ENCODE measurements at regions not wholly inside any gene's neighbourhood (a gene's known extent, or its start where the extent isn't known, plus 50 kb on each side); places are given as distances from the start of the nearest gene placed in this dataset.

DNA sequence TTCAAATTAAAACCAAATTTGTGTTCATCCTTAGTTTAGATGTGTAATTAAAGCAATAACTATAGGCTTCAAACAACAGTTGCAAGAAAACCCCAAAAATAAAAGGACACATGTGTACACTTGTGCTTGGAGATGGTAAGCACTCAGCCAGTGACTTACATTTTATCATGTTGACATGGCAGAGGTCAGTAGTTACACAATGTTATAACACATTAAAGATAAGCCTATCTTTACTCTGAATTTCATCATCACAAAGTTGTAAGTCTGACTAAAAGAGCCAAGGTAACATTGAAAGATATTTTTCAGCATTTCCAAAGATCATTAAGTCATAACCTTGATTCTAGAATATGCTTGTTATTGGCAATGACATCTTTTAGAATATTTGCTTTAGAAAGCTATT lies 98.5 kb upstream of the PNPLA4 start:
- Histone ChIP-seq H2BK120ac (ENCODE audit: low read depth, low read length) (no peak overlapping the region), H3K79me1 (ENCODE audit: low read length) (no peaks in the 10 kb centered on the region), H3K9ac (ENCODE audit: low read length) (no peak overlapping the region), H3K36me3 (ENCODE audit: control insufficient read depth, insufficient read depth, low read length) (no peaks in the 10 kb centered on the region), H2AK5ac (ENCODE audit: low read length) (no peak overlapping the region), H3K4me2 (ENCODE audit: low read length) (no peak overlapping the region), H3K27ac (ENCODE audit: low read depth, low read length) (no peak overlapping the region), H4K5ac (ENCODE audit: low read length) (no peak overlapping the region), H3K23ac (ENCODE audit: low read length) (no peak overlapping the region), H2BK15ac (replicated peaks; ENCODE audit: low read depth) (no peak overlapping the region), H3K4me1 (ENCODE audit: control insufficient read depth, low read depth, low read length) (no peaks in the 10 kb centered on the region), H3K18ac (ENCODE audit: low read length) (no peak overlapping the region), H2BK5ac (ENCODE audit: low read length) (no peak overlapping the region), H3K4me3 (ENCODE audit: low read length) (no peak overlapping the region), H3K4ac (ENCODE audit: low read depth, low read length) (no peak overlapping the region), H3K79me2 (ENCODE audit: control insufficient read depth, insufficient read depth, low read length) (no peaks in the 10 kb centered on the region), H3K27me3 (ENCODE audit: insufficient read depth, low read length, poor library complexity) (no peaks in the 10 kb centered on the region), H4K8ac (ENCODE audit: low read depth, low read length) (no peak overlapping the region), H3K56ac (ENCODE audit: low read length) (no peak overlapping the region)
- DNase-seq, result no peak

DNA sequence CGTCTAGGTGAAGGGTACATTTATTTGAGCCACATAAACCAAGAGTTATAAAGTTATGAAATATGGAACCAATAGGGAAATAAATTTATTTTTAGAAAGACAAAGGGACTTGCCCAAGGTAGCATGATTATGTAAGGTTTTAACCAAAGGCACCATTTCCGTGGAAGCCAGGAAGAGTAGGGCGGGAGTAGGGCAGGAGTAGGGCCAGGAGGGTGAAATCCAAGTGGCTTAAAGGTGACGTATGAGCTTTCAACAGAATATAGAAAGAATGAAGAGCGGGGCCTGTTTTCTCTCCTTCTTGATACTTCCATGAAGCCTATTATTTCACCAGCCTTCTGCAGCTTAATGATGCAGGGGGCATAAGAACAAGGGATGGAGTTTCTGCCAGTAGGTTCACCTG lies 91.7 kb upstream of the PNPLA4 start:
- H3K79me2 ChIP-seq (ENCODE audit: control insufficient read depth, insufficient read depth, low read length), result no peaks in the 10 kb centered on the region
- no peak overlapping the region for H3K9ac ChIP-seq (ENCODE audit: low read length)
- no peaks in the 10 kb centered on the region for H3K79me1 ChIP-seq (ENCODE audit: low read length)
- H2BK120ac ChIP-seq (ENCODE audit: low read depth, low read length), result no peak overlapping the region
- H3K4me3 ChIP-seq (ENCODE audit: low read length), result no peak overlapping the region
- no peak overlapping the region for H3K4me2 ChIP-seq (ENCODE audit: low read length)
- H3K36me3 ChIP-seq (ENCODE audit: control insufficient read depth, insufficient read depth, low read length), result no peaks in the 10 kb centered on the region
- no peak overlapping the region for H3K18ac ChIP-seq (ENCODE audit: low read length)
- DNase-seq, result no peak
- no peak overlapping the region for H2AK5ac ChIP-seq (ENCODE audit: low read length)
- no peak overlapping the region for H3K56ac ChIP-seq (ENCODE audit: low read length)
- H3K4me1 ChIP-seq (ENCODE audit: control insufficient read depth, low read depth, low read length), result no peaks in the 10 kb centered on the region
- no peak overlapping the region for H4K5ac ChIP-seq (ENCODE audit: low read length)
- no peak overlapping the region for H2BK15ac ChIP-seq (replicated peaks; ENCODE audit: low read depth)
- H3K27me3 ChIP-seq (ENCODE audit: insufficient read depth, low read length, poor library complexity), result no peaks in the 10 kb centered on the region
- H3K27ac ChIP-seq (ENCODE audit: low read depth, low read length), result no peak overlapping the region
- H4K8ac ChIP-seq (ENCODE audit: low read depth, low read length), result no peak overlapping the region
- no CpG with 5 or more reads among the region's 5 CpGs for WGBS (ENCODE audit: extremely low coverage, insufficient coverage, low lambda C conversion rate)
- H3K23ac ChIP-seq (ENCODE audit: low read length), result no peak overlapping the region
- no peak overlapping the region for H2BK5ac ChIP-seq (ENCODE audit: low read length)
- no peak overlapping the region for H3K4ac ChIP-seq (ENCODE audit: low read depth, low read length)

GRCh38 chrX:8010105-8010504 lies 82.9 kb upstream of the PNPLA4 start:
- no peaks in the 10 kb centered on the region for H3K4me1 ChIP-seq (ENCODE audit: control insufficient read depth, low read depth, low read length)
- no peak overlapping the region for H3K18ac ChIP-seq (ENCODE audit: low read length)
- no peak overlapping the region for H2BK15ac ChIP-seq (replicated peaks; ENCODE audit: low read depth)
- no peak overlapping the region for H2BK120ac ChIP-seq (ENCODE audit: low read depth, low read length)
- no peaks in the 10 kb centered on the region for H3K36me3 ChIP-seq (ENCODE audit: control insufficient read depth, insufficient read depth, low read length)
- no peak overlapping the region for H4K5ac ChIP-seq (ENCODE audit: low read length)
- no peak overlapping the region for H3K4me2 ChIP-seq (ENCODE audit: low read length)
- H3K79me2 ChIP-seq (ENCODE audit: control insufficient read depth, insufficient read depth, low read length), result no peaks in the 10 kb centered on the region
- no peaks in the 10 kb centered on the region for H3K27me3 ChIP-seq (ENCODE audit: insufficient read depth, low read length, poor library complexity)
- H3K23ac ChIP-seq (ENCODE audit: low read length), result no peak overlapping the region
- no peak overlapping the region for H3K4me3 ChIP-seq (ENCODE audit: low read length)
- no peaks in the 10 kb centered on the region for H3K79me1 ChIP-seq (ENCODE audit: low read length)
- no peak overlapping the region for H2BK5ac ChIP-seq (ENCODE audit: low read length)
- no peak overlapping the region for H3K56ac ChIP-seq (ENCODE audit: low read length)
- WGBS (ENCODE audit: extremely low coverage, insufficient coverage, low lambda C conversion rate), result no CpG with 5 or more reads among the region's 4 CpGs
- peak; percentile 46 for DNase-seq
- H3K9ac ChIP-seq (ENCODE audit: low read length), result no peak overlapping the region
- no peak overlapping the region for H4K8ac ChIP-seq (ENCODE audit: low read depth, low read length)
- H3K27ac ChIP-seq (ENCODE audit: low read depth, low read length), result no peak overlapping the region
- no peak overlapping the region for H3K4ac ChIP-seq (ENCODE audit: low read depth, low read length)
- no peak overlapping the region for H2AK5ac ChIP-seq (ENCODE audit: low read length)

- H3K27me3 ChIP-seq (ENCODE audit: insufficient read depth, low read length, poor library complexity), result no peaks in the 10 kb centered on the region
- H3K79me2 ChIP-seq (ENCODE audit: control insufficient read depth, insufficient read depth, low read length), result no peaks in the 10 kb centered on the region
- H3K23ac ChIP-seq (ENCODE audit: low read length), result no peak overlapping the region
- H2BK5ac ChIP-seq (ENCODE audit: low read length), result no peak overlapping the region
- no peak overlapping the region for H3K4ac ChIP-seq (ENCODE audit: low read depth, low read length)
- no peak overlapping the region for H3K27ac ChIP-seq (ENCODE audit: low read depth, low read length)
- H3K56ac ChIP-seq (ENCODE audit: low read length), result no peak overlapping the region
- H3K18ac ChIP-seq (ENCODE audit: low read length), result no peak overlapping the region
- no peak overlapping the region for H3K4me2 ChIP-seq (ENCODE audit: low read length)
- no peaks in the 10 kb centered on the region for H3K36me3 ChIP-seq (ENCODE audit: control insufficient read depth, insufficient read depth, low read length)
- no peak overlapping the region for H3K4me3 ChIP-seq (ENCODE audit: low read length)
- H3K4me1 ChIP-seq (ENCODE audit: control insufficient read depth, low read depth, low read length), result no peaks in the 10 kb centered on the region
- H3K79me1 ChIP-seq (ENCODE audit: low read length), result no peaks in the 10 kb centered on the region
- H3K9ac ChIP-seq (ENCODE audit: low read length), result no peak overlapping the region
- H2BK120ac ChIP-seq (ENCODE audit: low read depth, low read length), result no peak overlapping the region
- H2AK5ac ChIP-seq (ENCODE audit: low read length), result no peak overlapping the region
- no CpG with 5 or more reads among the region's 2 CpGs for WGBS (ENCODE audit: extremely low coverage, insufficient coverage, low lambda C conversion rate)
- no peak overlapping the region for H4K5ac ChIP-seq (ENCODE audit: low read length)
- no peak overlapping the region for H2BK15ac ChIP-seq (replicated peaks; ENCODE audit: low read depth)
- peak; percentile 28 for DNase-seq
- H4K8ac ChIP-seq (ENCODE audit: low read depth, low read length), result no peak overlapping the region
Observed at GRCh38 chrX:8005678-8006347, 78.6 kb upstream of the PNPLA4 start.

GRCh38 chrX:8003147-8003883 lies 76.1 kb upstream of the PNPLA4 start:
- H3K18ac ChIP-seq (ENCODE audit: low read length), result no peak overlapping the region
- no peak overlapping the region for H3K4ac ChIP-seq (ENCODE audit: low read depth, low read length)
- no peaks in the 10 kb centered on the region for H3K36me3 ChIP-seq (ENCODE audit: control insufficient read depth, insufficient read depth, low read length)
- no CpG with 5 or more reads among the region's 29 CpGs for WGBS (ENCODE audit: extremely low coverage, insufficient coverage, low lambda C conversion rate)
- H3K4me1 ChIP-seq (ENCODE audit: control insufficient read depth, low read depth, low read length), result no peaks in the 10 kb centered on the region
- no peak overlapping the region for H3K4me3 ChIP-seq (ENCODE audit: low read length)
- H2BK120ac ChIP-seq (ENCODE audit: low read depth, low read length), result no peak overlapping the region
- no peak overlapping the region for H4K8ac ChIP-seq (ENCODE audit: low read depth, low read length)
- no peak overlapping the region for H2AK5ac ChIP-seq (ENCODE audit: low read length)
- no peak for DNase-seq
- H3K27ac ChIP-seq (ENCODE audit: low read depth, low read length), result no peak overlapping the region
- H3K56ac ChIP-seq (ENCODE audit: low read length), result no peak overlapping the region
- H3K27me3 ChIP-seq (ENCODE audit: insufficient read depth, low read length, poor library complexity), result no peaks in the 10 kb centered on the region
- no peaks in the 10 kb centered on the region for H3K79me2 ChIP-seq (ENCODE audit: control insufficient read depth, insufficient read depth, low read length)
- no peak overlapping the region for H2BK15ac ChIP-seq (replicated peaks; ENCODE audit: low read depth)
- no peak overlapping the region for H4K5ac ChIP-seq (ENCODE audit: low read length)
- no peak overlapping the region for H2BK5ac ChIP-seq (ENCODE audit: low read length)
- no peak overlapping the region for H3K23ac ChIP-seq (ENCODE audit: low read length)
- no peak overlapping the region for H3K9ac ChIP-seq (ENCODE audit: low read length)
- no peaks in the 10 kb centered on the region for H3K79me1 ChIP-seq (ENCODE audit: low read length)
- H3K4me2 ChIP-seq (ENCODE audit: low read length), result no peak overlapping the region

DNA sequence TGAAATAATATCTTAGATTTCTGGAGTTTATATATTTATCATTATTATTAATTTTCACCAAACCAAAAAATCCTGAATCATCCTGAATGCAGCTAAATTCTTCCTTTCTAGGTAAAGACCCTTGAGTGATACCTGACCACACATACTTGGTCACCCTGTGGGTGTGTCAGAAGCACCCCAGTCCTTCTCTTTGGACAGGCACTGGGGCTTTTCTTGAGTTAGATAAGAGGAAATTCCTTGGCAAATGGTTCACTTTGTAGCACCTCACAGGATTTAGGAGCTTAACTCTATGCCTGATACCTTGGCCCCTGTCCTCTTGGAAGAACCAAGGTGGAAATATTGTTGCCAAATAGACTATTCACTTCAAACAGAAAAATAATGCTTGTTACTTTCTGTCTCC lies 69.6 kb upstream of the PNPLA4 start:
- Histone ChIP-seq H3K18ac (ENCODE audit: low read length) (no peak overlapping the region), H3K9ac (ENCODE audit: low read length) (no peak overlapping the region), H2BK15ac (replicated peaks; ENCODE audit: low read depth) (no peak overlapping the region), H3K79me1 (ENCODE audit: low read length) (no peaks in the 10 kb centered on the region), H3K4ac (ENCODE audit: low read depth, low read length) (no peak overlapping the region), H3K27ac (ENCODE audit: low read depth, low read length) (no peak overlapping the region), H3K4me2 (ENCODE audit: low read length) (no peak overlapping the region), H3K4me1 (ENCODE audit: control insufficient read depth, low read depth, low read length) (no peaks in the 10 kb centered on the region), H3K36me3 (ENCODE audit: control insufficient read depth, insufficient read depth, low read length) (no peaks in the 10 kb centered on the region), H2BK120ac (ENCODE audit: low read depth, low read length) (no peak overlapping the region), H3K79me2 (ENCODE audit: control insufficient read depth, insufficient read depth, low read length) (no peaks in the 10 kb centered on the region), H3K27me3 (ENCODE audit: insufficient read depth, low read length, poor library complexity) (no peaks in the 10 kb centered on the region), H2AK5ac (ENCODE audit: low read length) (no peak overlapping the region), H2BK5ac (ENCODE audit: low read length) (no peak overlapping the region), H4K5ac (ENCODE audit: low read length) (no peak overlapping the region), H4K8ac (ENCODE audit: low read depth, low read length) (no peak overlapping the region), H3K4me3 (ENCODE audit: low read length) (no peak overlapping the region), H3K23ac (ENCODE audit: low read length) (no peak overlapping the region), H3K56ac (ENCODE audit: low read length) (no peak overlapping the region)
- peak; percentile 15 for DNase-seq

All from mesendoderm (in vitro differentiated cells).